ENCODE measurements at regions not wholly inside any gene's neighbourhood (a gene's known extent, or its start where the extent isn't known, plus 50 kb on each side); places are given as distances from the start of the nearest gene placed in this dataset.
"Not testable (repeated sequence)": the region's sequence is repeated elsewhere in the genome, so short reads cannot be mapped to it uniquely, and the experiment has no call there.

GRCh38 chrX:121746105-121746504, 698.7 kb downstream of the GLUD2 start:
- 78 to 98% (median 87%) methylated on average over 2 of the region's 2 CpGs for WGBS, 5 donors
- TF ChIP-seq POLR2AphosphoS5 (IDR thresholded peaks at IDR 0.05), result no peak
- TF ChIP-seq CTCF (IDR thresholded peaks at IDR 0.05), result no peak
- TF ChIP-seq POLR2A (IDR thresholded peaks at IDR 0.05), result no peak
- no peak for TF ChIP-seq EP300 (IDR thresholded peaks at IDR 0.05)
- Histone ChIP-seq H3K4me3 (no peak overlapping the region), H3K9me3 (no peaks in the 10 kb centered on the region), H3K36me3 (no peaks in the 10 kb centered on the region), H3K4me1 (no peaks in the 10 kb centered on the region), H3K27ac (no peak overlapping the region), H3K27me3 (no peaks in the 10 kb centered on the region)
- intact Hi-C loops (cut with DNase I; ENCODE audit: low total_unique reads), result no loop called here
- no peak for DNase-seq

- H3K27me3 ChIP-seq; H3K4me3 ChIP-seq; DNase-seq; H3K4me1 ChIP-seq; H3K9me3 ChIP-seq; H3K27ac ChIP-seq; H3K36me3 ChIP-seq; intact Hi-C loops (cut with DNase I; ENCODE audit: low total_unique reads): not testable (repeated sequence)
- WGBS, 5 donors, result 47 to 100% (median 88%) methylated on average over 1 of the region's 1 CpG
Observed at GRCh38 chrX:121753602-121754001, 706.2 kb downstream of the GLUD2 start.

- H3K36me3 ChIP-seq, result no peaks in the 10 kb centered on the region
- H3K27ac ChIP-seq, result no peak overlapping the region
- TF ChIP-seq POLR2AphosphoS5 (IDR thresholded peaks at IDR 0.05) (no peak), POLR2A (IDR thresholded peaks at IDR 0.05) (no peak), CTCF (IDR thresholded peaks at IDR 0.05) (no peak), EP300 (IDR thresholded peaks at IDR 0.05) (no peak)
- WGBS, 5 donors, result 40 to 67% (median 46%) methylated on average over 2 of the region's 2 CpGs
- H3K4me3 ChIP-seq, result no peak overlapping the region
- DNase-seq, result no peak
- H3K4me1 ChIP-seq, result no peaks in the 10 kb centered on the region
- intact Hi-C loops (cut with DNase I; ENCODE audit: low total_unique reads), result no loop called here
- no peaks in the 10 kb centered on the region for H3K9me3 ChIP-seq
- no peaks in the 10 kb centered on the region for H3K27me3 ChIP-seq
Observed at GRCh38 chrX:121754301-121754700, 706.9 kb downstream of the GLUD2 start.

GRCh38 chrX:121755541-121755940, 708.1 kb downstream of the GLUD2 start:
- intact Hi-C loops (cut with DNase I; ENCODE audit: low total_unique reads), result no loop called here
- Histone ChIP-seq H3K27ac (no peak overlapping the region), H3K4me1 (no peaks in the 10 kb centered on the region), H3K36me3 (no peaks in the 10 kb centered on the region), H3K9me3 (no peaks in the 10 kb centered on the region), H3K27me3 (no peaks in the 10 kb centered on the region), H3K4me3 (no peak overlapping the region)
- no peak for TF ChIP-seq POLR2A (IDR thresholded peaks at IDR 0.05)
- no peak for TF ChIP-seq EP300 (IDR thresholded peaks at IDR 0.05)
- no peak for TF ChIP-seq CTCF (IDR thresholded peaks at IDR 0.05)
- no peak for TF ChIP-seq POLR2AphosphoS5 (IDR thresholded peaks at IDR 0.05)
- WGBS, 5 donors, result 56 to 64% (median 61%) methylated on average over 3 of the region's 3 CpGs
- DNase-seq, result no peak

- TF ChIP-seq POLR2A (IDR thresholded peaks at IDR 0.05) (no peak), EP300 (IDR thresholded peaks at IDR 0.05) (no peak), CTCF (IDR thresholded peaks at IDR 0.05) (no peak), POLR2AphosphoS5 (IDR thresholded peaks at IDR 0.05) (no peak)
- DNase-seq, result no peak
- no peak overlapping the region for H3K4me3 ChIP-seq
- intact Hi-C loops (cut with DNase I; ENCODE audit: low total_unique reads), result no loop called here
- H3K27me3 ChIP-seq, result no peaks in the 10 kb centered on the region
- H3K36me3 ChIP-seq, result no peaks in the 10 kb centered on the region
- WGBS, 5 donors, result 65 to 91% (median 85%) methylated on average over 4 to 6 of the region's 6 CpGs
- H3K4me1 ChIP-seq, result no peaks in the 10 kb centered on the region
- H3K27ac ChIP-seq, result no peak overlapping the region
- no peaks in the 10 kb centered on the region for H3K9me3 ChIP-seq
Observed at GRCh38 chrX:121761845-121762244, 714.4 kb downstream of the GLUD2 start.
